Activated gamma-delta T cell treated with anti-CD3 and anti-CD28 coated beads, Interleukin-2, amount 50 U/mL, for 16 hours (primary cell): ENCODE measurements at regions not wholly inside any gene's neighbourhood (a gene's known extent, or its start where the extent isn't known, plus 50 kb on each side); places are given as distances from the start of the nearest gene placed in this dataset.

Experiments
- DNase-seq: peaks from one replicate; pipeline ENCODE4 v3.0.0-alpha.2; 2020; ENCODE audit warnings: low read depth

DNA sequence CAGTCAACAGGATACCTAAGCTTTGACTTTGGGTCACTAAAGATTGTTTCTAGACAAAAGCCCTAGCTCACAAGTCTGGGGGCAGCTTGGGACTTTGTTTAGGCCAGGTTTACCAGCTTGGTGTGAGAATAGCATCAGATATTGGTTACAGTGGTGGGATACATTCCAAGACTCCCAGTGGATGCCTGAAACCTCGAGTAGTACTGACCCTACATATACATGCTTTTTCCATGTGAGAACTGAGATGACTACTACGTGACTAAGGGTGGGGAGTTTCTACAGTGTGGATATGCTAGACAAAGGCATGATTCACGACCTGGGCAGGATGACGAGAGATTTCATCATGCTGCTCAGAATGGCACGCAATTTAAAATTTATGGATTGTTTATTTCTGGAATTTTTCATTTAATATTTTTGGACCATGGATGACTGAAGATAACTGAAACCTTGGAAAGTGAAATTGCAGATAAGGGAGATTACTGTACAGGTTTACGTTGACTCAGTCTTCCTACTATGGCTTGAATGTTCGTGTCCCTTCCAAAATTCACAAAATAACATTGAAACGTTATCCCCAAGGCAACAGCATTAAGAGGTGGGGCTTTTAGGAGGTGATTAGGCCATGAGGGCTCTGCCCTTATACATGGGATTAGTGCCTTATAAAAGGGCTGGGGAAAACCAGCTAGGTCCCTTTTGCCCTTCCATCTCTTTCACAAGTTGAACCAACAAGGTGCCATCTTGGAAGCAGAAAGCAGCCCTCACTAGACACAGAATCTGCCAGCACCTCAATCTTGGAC lies 50.2 kb upstream of the CTAGE1 start:
- no peak for DNase-seq

DNA sequence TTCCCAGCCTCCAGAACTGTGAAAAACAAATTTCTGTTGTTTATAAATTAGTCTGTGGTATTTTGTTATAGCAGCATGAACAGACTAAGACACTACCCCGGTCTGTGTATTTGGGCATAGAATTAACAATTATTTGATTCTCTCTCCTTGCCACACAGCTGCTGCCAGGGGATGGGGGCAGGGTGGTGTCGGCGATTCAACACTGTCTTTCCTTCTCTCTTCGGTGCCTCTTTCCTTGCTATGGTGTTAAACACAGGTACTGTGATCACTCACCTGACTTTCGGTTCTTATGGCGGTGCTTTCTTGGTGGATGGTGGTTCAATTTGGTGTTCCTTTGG lies 50.8 kb upstream of the CTAGE1 start:
- DNase-seq: no peak

DNA sequence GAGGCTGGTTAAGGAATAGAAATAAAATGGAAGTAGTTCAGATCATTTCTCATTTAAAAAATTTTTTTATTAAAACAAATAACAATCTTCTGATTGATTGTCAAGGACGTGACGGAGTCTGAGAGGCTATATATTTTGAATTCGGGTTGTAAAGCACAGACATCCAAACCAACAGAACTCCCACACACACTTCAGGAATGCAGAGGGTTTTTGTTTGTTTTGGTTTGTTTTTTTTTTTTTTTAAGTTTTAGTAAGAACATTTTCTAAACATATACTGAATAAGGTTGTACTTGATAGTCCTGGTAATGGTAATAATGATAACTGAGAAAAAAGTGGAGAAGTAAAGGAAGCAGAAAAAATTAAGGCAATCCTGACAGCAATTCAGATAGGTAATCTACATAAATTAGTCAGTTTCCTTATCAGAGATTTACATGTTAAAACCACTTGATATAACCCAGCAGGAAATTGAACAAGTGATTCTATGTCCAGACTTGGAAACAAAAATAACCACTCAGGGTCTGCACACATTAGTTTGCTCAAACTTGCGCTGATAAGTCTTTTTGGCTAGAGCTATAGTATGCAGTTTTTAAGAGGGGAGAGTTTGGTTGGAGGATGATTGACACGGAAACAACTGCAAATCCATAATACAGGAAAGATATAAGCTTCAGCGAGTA lies 51.5 kb upstream of the CTAGE1 start:
- DNase-seq: no peak

DNA sequence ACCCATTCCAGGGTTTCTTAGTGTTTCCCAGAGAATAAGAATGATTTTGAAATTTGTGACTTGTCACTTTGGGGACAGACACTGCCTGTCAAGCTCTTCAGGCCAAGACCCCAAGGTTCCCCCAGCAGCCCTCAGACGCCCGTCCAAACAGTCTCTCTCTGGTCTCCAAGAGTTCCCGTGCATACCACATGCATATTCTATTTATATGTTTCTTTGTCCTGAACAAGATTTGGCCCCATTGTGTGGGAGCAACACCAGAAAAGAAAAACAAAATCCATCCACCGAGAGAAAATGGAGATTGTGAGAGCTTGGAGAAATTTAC lies 52.2 kb upstream of the CTAGE1 start:
- no peak for DNase-seq

DNA sequence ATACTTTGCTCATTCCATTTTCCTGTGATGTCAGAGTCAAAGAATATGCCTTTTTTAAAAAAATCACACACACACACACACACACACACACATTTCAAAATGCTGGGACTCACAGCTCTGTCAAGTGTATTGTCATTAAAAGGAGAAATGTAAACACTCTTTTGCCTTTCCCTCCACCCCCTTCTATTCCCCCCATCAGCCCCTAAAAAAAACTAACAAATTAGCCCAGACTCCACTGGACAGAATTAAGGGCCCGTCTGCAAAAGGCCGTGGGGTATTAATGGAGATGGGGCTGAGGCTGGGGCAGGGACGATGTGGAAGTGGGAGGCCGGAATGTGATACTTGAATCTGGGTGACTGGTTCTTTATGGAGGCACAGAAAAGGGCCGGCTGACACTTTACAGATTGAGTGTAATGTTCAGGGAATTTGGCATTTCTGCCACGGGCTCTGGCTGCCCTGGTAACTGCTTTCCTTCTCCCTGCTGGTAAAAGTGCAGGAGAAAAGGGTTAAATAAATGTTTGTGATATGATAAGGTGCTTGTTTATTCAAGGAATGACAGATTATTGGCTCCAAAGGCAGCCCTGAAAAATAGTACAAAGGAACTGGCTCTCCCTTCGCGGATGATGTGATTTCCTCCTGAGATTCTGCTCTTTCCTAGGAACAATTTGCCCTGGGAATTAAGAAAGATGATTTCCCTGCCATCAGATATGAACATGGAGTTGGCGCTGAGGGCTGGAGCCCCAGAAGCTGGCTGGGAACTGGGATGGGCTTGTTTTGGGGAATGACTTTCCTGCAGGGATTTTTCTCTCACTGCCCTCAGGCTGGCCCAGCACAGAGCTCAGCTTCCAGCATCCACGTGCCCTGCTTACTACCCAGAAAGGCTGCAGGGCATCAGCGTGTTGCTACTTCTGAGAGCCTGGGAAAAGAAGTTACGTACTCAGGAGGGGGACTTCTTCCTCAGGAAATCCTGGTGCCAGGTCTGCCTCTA lies 52.8 kb upstream of the CTAGE1 start:
- DNase-seq: no peak

DNA sequence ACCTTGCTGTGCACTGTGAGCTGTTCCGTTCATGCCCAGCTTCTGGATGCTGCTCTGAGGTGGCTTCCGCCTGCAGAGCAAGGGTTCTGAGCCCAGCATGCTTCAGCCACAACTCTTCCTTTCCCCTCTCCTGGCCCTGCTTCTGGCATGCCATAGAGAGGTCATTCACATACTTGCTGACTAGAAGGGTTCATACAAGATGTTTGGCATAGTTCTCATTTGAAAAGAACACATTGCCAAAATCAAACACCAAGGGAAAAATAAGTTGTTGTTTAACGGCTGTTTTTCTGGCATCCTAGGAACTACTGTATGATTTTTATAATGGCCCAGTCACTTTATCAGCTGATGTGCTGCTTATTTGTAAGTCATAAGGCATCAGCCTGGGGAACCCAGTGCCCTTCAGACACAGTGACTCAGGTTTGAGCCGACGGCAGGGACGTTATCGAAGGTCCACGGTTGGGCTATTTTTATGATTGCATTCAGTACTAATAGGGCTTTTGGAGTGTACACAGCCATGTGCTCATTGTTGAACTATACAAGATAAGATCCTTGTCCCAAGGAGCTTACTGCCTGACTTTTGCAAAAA lies 53.9 kb upstream of the CTAGE1 start:
- no peak for DNase-seq

DNA sequence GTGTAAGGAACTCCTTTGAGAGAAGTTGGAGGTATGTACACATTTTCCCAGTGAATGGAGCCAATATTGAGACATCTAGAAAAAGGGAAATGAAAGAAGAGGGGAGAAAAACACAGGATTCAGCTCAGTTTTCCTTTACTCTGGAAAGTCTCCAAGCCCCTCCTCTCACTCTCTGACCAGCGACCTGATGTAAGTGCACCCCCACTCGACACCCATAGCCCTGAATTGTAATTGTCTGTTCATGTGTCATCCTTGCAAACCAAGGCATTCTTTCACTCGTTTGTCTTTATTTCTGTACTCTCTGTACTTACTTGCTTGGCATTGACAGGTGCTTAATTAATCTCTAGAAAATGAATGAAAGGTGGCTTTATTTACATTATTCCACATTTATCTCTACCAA lies 55.7 kb upstream of the CTAGE1 start:
- no peak for DNase-seq

DNA sequence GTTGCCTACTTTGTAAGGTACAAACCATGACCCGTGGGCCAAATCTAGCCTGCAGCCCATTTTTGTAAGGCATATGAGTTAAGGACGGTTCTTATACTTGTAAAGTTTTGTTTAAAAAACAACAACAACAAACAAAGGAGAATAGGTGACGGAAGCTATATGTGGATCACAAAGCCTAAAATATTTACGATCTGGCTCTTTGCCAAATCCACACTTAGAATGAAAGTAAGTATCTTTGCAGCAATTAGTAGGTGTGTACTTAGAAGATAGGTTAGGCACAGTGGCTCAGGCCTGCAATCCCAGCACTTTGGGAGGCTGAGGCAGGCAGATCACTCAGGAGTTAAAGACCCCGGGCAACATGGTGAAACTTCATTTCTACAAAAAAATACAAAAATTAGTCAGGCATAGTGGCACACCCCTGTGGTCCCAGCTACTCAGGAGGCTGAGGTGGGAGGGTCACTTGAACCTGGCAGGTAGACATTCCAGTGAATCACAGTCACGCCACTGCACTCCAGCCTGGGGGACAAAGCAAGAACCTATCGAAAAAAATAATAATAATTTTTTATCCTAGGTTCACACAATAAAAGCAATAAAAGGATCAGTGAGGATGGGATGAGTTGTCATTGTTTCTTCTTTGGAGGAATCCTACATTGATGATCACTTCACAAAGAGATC lies 57.8 kb upstream of the CTAGE1 start:
- no peak for DNase-seq

DNA sequence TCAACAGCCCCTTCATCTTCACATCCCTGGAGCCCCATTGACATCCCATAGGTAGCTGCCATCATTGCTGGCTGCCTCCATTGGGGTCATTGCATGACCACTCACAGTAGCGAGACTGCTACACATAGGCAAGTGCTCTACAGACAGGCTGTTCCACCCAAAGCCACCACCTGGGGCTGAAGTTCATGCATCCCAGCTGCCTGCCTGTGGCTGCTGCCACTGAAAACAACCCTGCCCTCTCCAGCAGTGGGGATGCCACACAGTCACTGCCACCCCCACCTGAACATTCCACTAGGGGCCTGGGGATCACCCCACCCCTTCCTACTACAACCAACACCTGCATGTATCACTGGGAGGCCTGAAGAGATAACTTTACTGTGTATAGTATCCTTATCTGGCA lies 59.5 kb upstream of the CTAGE1 start:
- no peak for DNase-seq

DNA sequence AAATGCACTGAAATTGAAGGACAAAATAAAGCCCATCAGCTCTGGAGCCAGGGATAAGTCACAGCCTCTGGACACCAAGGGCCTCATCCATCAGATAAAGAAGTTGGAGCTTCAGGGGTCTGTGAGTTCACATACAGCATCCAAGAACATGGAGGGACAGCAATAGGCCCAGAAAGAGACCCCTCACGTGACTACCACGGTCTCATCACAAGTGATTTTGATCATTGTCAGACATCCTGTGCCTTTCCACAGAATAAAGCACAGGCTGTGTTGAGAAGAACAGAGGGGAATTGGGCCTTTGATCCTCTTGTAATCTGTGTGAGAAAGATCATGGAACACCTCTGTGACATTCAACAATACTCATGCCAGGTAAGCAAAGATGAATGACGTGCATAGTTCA lies 65.2 kb upstream of the CTAGE1 start:
- no peak for DNase-seq

DNA sequence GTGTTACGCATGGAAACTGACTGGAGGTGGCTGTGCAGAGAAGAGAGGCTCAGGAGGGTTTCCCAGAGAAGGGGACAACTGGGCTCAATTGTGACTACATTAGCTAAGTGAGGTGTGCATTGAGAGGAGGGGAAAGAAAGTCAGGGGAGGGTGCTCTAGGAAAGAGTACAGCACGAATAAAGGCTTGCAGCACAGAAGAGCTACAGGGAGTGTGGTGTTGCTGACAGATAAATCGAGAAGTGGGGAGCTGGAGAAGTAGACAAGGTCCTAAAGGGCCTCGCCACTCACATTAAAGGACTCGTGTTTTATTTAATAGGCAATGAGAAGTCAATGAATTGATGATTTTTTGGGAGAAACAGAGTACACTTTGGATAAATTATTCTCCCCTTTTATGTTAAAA lies 65.7 kb upstream of the CTAGE1 start:
- no peak for DNase-seq

DNA sequence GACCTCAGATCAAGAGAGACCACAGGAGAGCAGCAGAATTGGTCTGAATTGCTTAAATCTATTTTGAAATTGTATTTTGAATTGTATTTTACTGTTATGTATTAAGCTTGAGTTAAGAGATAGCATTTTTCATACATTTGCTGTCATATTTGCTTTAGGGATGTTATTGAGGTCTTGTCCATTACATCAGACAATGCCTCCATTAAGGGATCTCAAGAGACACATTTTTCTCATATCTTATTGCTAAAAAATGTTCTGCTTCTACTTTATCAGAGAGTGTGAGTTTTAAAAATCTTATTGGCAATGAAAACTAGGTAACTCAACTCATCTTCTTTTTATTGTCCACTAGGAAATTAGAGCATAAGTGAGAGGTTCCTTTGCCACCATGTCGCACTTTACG lies 66.8 kb upstream of the CTAGE1 start:
- DNase-seq: no peak

DNA sequence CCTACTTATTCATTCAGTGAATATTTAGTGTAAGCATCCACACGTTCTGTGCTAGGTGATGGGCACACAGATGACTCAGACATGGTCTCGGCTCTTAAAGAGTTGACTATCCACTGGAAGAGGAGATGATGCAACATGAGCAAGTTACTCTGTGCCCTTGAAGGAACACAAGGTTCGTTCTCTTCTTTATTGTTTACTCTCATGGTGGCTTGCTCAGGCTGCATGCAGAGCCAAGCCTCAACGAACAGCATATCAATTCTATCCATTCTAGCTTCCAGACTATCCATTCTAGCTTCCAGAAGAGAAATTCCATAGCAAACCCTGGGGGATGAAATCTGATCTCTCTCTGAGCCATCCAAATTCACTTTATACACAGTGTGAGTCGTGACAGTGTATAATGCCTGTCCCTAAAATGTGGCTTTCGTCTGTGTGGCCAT lies 68.1 kb upstream of the CTAGE1 start:
- DNase-seq: no peak

DNA sequence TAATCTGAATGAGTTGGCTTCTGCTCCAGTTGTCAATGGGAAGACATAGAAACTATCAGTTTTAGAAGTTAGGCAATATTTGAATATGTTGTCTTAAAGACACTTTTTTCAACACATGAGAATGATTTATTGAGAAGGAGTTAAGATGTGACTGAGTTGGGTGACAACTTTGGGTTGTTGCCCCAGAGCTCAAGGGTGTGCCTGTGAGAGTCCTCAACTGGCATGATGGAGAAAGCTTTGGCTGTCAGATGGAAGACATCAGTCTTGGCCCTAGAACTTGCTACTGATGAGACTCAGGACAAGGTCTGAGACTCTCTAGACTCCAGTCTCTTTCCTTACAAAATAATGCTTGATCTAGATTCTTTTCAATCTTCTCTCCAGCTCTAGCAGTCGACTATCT lies 69.0 kb upstream of the CTAGE1 start:
- no peak for DNase-seq

DNA sequence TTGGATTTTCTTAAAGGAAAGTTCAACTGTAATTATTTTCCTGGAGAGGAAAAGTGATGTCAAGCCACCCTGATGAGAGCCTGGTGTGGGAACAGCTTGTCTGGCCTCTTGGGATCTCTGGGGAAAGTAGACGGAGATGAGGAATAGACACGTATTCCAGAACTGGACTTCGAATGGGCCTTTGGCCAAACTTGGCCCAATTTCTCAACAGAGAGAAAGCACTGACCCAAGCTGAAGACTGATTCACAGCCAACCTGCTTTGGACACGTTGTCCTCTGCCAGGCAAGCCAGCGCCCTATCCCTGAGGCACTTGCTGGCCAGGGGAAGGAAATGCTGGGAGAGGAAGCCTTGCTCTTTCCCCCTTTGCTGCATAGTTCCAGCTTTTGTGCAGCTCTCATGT lies 70.8 kb upstream of the CTAGE1 start:
- no peak for DNase-seq

DNA sequence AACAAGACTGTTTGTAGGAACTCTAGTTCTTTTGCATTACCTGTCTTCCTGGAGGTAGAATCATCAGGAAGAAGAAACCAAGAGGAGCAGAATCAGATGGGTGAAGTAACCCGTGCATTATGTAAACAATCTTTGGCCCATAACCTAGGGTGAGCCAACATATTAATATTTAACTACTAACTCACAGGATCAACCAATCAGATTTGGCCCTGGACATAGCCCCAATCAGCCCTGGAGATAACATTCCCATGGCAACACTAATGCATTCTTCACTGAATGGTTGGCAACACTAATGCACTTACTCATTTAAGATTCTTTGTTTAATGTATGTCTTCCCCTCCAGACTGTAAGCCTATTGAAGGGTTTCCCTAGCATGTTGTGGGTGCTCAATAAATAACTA lies 72.0 kb upstream of the CTAGE1 start:
- no peak for DNase-seq

DNA sequence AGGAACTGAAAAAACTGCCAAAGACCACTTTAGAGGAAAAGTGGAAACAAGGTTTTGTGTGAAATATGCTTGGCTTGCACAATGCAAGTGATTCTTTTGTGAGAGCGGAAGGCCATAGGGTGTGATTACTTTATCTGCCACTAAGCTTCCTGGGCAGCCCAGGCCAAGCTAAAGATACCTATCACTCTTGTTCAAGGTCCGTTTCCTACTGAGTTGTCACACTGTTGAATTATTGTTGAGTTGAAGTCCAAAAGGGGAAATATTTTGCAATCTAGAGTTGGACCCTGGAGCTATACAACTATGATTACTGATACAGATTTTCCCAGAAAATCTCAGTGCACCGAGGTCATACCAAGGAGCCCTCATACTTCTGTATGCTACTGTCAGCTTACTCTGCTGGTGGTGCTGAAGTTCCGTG lies 72.7 kb upstream of the CTAGE1 start:
- no peak for DNase-seq

DNA sequence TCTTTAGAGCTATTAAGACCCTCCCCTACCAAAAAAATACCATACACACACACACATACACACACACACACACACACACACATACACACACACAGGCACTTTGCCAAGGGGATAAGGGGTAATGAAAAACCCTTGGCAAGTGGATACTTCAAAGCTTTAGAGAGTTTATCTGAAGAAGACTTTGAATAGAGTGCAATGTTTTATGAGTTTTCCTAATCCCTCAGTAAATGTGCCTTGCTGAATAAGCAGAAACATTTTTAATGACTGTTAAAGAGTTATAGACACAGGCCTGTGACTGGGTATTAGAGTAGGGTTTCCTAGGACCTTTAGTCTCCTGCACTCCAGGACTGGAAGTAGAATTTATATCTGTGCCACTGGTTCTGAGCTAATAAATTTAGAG lies 75.5 kb upstream of the CTAGE1 start:
- no peak for DNase-seq

DNA sequence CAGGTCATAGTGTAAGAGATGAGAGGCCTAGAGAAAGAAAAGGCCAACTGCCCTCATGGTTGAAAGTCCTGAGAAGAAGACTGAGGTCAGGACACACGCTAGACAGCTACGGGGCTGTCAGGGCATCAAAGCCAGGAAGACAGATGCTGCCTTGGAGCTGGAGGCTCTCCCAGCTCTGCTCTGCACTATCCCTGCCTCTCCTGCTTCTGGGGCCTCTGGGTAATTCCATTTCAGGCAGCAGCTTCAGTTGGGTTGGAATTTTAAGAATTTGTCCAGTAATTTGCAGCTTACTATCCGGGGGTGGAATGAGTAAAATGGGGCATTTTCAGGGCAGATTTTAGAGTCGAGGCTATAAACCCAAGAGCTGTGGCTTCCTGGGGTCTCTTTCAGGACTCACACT lies 76.2 kb upstream of the CTAGE1 start:
- no peak for DNase-seq

DNA sequence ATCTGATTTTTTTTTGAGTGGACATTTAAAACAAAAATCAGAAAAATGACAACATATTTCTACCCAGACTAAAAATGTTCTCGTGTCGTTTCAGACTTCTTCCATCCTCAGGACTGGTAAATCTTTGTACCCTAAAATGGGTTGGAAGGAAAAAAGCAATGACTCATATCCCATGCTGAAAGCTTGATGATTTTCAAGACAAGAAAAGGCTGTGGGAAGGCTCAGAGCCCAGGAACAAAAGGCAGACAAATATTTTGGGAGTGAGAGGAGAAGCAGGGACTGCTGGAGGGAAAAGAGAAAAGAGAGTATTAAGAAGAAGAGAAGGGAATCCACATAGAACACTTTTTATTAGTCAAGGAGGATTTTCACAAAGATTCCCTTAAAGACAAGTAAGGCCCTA lies 77.1 kb upstream of the CTAGE1 start:
- no peak for DNase-seq

DNA sequence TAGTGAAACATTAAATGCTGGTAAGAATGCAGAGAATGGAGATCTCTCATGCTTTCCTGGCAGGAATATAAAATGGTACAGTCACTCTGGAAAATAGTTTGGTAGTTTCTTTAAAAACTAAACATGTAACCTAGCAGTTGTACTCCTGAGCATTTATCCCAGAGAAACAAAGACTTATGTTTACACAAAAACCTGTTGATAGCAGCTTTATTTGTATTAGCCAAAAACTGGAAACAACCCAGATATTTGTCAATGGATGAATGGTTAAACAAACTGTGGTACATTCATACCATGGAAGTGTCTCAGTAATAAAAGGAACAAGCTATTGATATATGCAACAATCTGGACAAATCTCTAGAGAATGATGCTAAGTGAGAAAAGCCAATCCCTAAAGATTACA lies 81.7 kb upstream of the CTAGE1 start:
- no peak for DNase-seq

DNA sequence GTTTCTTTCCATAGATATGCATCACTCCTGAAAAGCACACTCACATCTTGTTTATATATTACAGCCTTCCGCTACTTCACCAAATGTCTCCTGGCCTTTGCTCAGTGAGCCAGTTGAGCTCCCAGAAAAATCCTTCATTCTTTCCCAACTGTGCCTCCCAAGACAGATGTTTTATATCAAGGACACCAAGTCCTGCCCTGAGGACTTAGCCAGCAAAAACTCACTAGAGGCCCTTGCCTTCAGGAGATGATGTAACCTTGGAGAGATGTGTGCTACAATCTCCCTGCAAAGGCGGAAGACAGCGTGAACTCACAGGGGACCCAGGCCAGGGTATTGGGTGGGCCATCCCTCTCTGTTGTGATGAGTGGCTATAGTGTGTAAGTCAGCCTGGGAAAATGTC lies 86.1 kb upstream of the CTAGE1 start:
- no peak for DNase-seq
